ENCODE measurements at regions not wholly inside any gene's neighbourhood (a gene's known extent, or its start where the extent isn't known, plus 50 kb on each side); places are given as distances from the start of the nearest gene placed in this dataset.

GRCh38 chr2:139241286-139241685, 461.1 kb upstream of the NXPH2 start:
- Histone ChIP-seq H3K27ac (ENCODE audit: low read length in 2 of 2) (no peak overlapping the region), H3K27me3 (replicated peaks in 1 of 4; ENCODE audit: control extremely low read depth in 1 of 4, control insufficient read depth in 3 of 4, insufficient read depth in 4 of 4, low read length in 3 of 4) (no peaks in the 10 kb centered on the region), H3K9ac (ENCODE audit: low read length) (no peak overlapping the region), H3K36me3 (replicated peaks in 1 of 2; ENCODE audit: control extremely low read depth in 1 of 2, control insufficient read depth in 1 of 2, extremely low read depth in 1 of 2, insufficient read depth in 2 of 2, low read length in 1 of 2) (no peaks in the 10 kb centered on the region), H3K9me3 (ENCODE audit: control extremely low read depth in 1 of 3, control insufficient read depth in 2 of 3, insufficient read depth in 1 of 3, low read length in 2 of 3) (no peaks in the 10 kb centered on the region), H3K4me2 (replicated peaks; ENCODE audit: low read depth, low read length, poor library complexity, severe bottlenecking) (no peak overlapping the region), H4K20me1 (ENCODE audit: control insufficient read depth, insufficient read depth, low read length, poor library complexity, severe bottlenecking) (no peaks in the 10 kb centered on the region), H3K4me1 (ENCODE audit: control insufficient read depth in 2 of 2, insufficient read depth in 2 of 2, low read length in 2 of 2) (no peaks in the 10 kb centered on the region), H3K4me3 (ENCODE audit: control extremely low read depth in 1 of 5, extremely low read depth in 1 of 5, insufficient read depth in 1 of 5, low read depth in 2 of 5, low read length in 4 of 5) (no peak overlapping the region), H3K79me2 (ENCODE audit: control insufficient read depth, insufficient read depth, low read length) (no peaks in the 10 kb centered on the region), H2AFZ (ENCODE audit: insufficient read depth, low read depth, low read length, poor library complexity, severe bottlenecking) (no peak overlapping the region)
- POLR2A ChIA-PET = no interaction called here
- intact Hi-C loops (cut with micrococcal nuclease) = no loop called here
- DNase-seq = no peak
- TF ChIP-seq CTCF (IDR thresholded peaks at IDR 0.05) = no peak
- no peak for TF ChIP-seq EZH2 (IDR thresholded peaks at IDR 0.05; ENCODE audit: borderline replicate concordance, insufficient read depth, low read depth, low read length, poor library complexity, severe bottlenecking)
- H3K27ac Mint-ChIP-seq = no peak overlapping the region
- H3K4me1 Mint-ChIP-seq = no peaks in the 10 kb centered on the region
- H3K27me3 Mint-ChIP-seq = no peaks in the 10 kb centered on the region
- H3K4me3 Mint-ChIP-seq = no peak overlapping the region
- CTCF ChIA-PET = no interaction called here
- no CpG with 5 or more reads among the region's 3 CpGs for WGBS (ENCODE audit: insufficient coverage)
- peaks cover 5% of the 10 kb centered on the region for H3K9me3 Mint-ChIP-seq (ENCODE audit: insufficient read depth)
- ATAC-seq (ENCODE audit: low read depth) = no peak

GRCh38 chr2:139237023-139237422, 456.8 kb upstream of the NXPH2 start:
- no peaks in the 10 kb centered on the region for H3K9me3 Mint-ChIP-seq (ENCODE audit: insufficient read depth)
- no peaks in the 10 kb centered on the region for H3K4me1 Mint-ChIP-seq
- no peaks in the 10 kb centered on the region for H3K4me1 ChIP-seq (ENCODE audit: control insufficient read depth in 2 of 2, insufficient read depth in 2 of 2, low read length in 2 of 2)
- DNase-seq = no peak
- no peaks in the 10 kb centered on the region for H4K20me1 ChIP-seq (ENCODE audit: control insufficient read depth, insufficient read depth, low read length, poor library complexity, severe bottlenecking)
- intact Hi-C loops (cut with micrococcal nuclease) = no loop called here
- no peaks in the 10 kb centered on the region for H3K27me3 ChIP-seq (replicated peaks in 1 of 4; ENCODE audit: control extremely low read depth in 1 of 4, control insufficient read depth in 3 of 4, insufficient read depth in 4 of 4, low read length in 3 of 4)
- ChIA-PET CTCF (no interaction called here), POLR2A (no interaction called here)
- H3K4me3 Mint-ChIP-seq = no peak overlapping the region
- no peaks in the 10 kb centered on the region for H3K36me3 ChIP-seq (replicated peaks in 1 of 2; ENCODE audit: control extremely low read depth in 1 of 2, control insufficient read depth in 1 of 2, extremely low read depth in 1 of 2, insufficient read depth in 2 of 2, low read length in 1 of 2)
- no peaks in the 10 kb centered on the region for H3K79me2 ChIP-seq (ENCODE audit: control insufficient read depth, insufficient read depth, low read length)
- H3K9ac ChIP-seq (ENCODE audit: low read length) = no peak overlapping the region
- no peak for TF ChIP-seq EZH2 (IDR thresholded peaks at IDR 0.05; ENCODE audit: borderline replicate concordance, insufficient read depth, low read depth, low read length, poor library complexity, severe bottlenecking)
- no peak for TF ChIP-seq CTCF (IDR thresholded peaks at IDR 0.05)
- H3K27me3 Mint-ChIP-seq = no peaks in the 10 kb centered on the region
- H3K27ac ChIP-seq (ENCODE audit: low read length in 2 of 2) = no peak overlapping the region
- ATAC-seq (ENCODE audit: low read depth) = no peak
- no peak overlapping the region for H3K4me2 ChIP-seq (replicated peaks; ENCODE audit: low read depth, low read length, poor library complexity, severe bottlenecking)
- WGBS (ENCODE audit: insufficient coverage) = 95% methylated on average over 3 of the region's 3 CpGs
- H2AFZ ChIP-seq (ENCODE audit: insufficient read depth, low read depth, low read length, poor library complexity, severe bottlenecking) = no peak overlapping the region
- H3K9me3 ChIP-seq (ENCODE audit: control extremely low read depth in 1 of 3, control insufficient read depth in 2 of 3, insufficient read depth in 1 of 3, low read length in 2 of 3) = no peaks in the 10 kb centered on the region
- no peak overlapping the region for H3K4me3 ChIP-seq (ENCODE audit: control extremely low read depth in 1 of 5, extremely low read depth in 1 of 5, insufficient read depth in 1 of 5, low read depth in 2 of 5, low read length in 4 of 5)
- H3K27ac Mint-ChIP-seq = no peak overlapping the region

All from B cell (primary cell).